ENCODE measurements at regions not wholly inside any gene's neighbourhood (a gene's known extent, or its start where the extent isn't known, plus 50 kb on each side); places are given as distances from the start of the nearest gene placed in this dataset.
"Not testable (repeated sequence)": the region's sequence is repeated elsewhere in the genome, so short reads cannot be mapped to it uniquely, and the experiment has no call there.

DNA sequence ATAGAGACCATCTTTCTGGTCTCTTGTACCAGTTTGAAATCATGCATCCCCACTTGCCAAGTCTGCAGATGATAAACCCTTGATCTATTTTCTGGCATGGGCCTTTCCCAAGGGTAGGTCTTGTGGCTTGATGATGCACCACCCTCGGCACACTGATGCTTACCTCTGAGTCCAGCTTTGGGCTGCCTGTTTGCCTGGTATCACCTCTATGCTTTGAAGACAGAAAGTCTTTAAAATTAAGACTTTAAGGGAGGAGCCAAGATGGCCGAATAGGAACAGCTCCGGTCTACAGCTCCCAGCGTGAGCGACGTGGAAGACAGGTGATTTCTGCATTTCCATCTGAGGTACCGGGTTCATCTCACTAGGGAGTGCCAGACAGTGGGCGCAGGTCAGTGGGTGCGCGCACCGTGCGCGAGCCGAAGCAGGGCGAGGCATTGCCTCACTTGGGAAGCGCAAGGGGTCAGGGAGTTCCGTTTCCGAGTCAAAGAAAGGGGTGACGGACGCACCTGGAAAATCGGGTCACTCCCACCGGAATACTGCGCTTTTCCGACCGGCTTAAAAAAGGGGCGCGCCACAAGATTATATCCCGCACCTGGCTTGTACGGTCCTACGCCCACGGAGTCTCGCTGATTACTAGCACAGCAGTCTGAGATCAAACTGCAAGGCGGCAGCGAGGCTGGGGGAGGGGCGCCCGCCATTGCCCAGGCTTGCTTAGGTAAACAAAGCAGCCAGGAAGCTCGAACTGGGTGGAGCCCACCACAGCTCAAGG lies 202.4 kb upstream of the MCHR2 start:
- H3K36me3 ChIP-seq (ENCODE audit: insufficient read depth, low read depth, low read length); H3K9me3 ChIP-seq (ENCODE audit: insufficient read depth, low read depth, low read length); H3K4me1 ChIP-seq (ENCODE audit: insufficient read depth, low read length); H3K27me3 ChIP-seq (ENCODE audit: insufficient read depth, low read length); H3K4me3 ChIP-seq (ENCODE audit: low read length); H3K9ac ChIP-seq (ENCODE audit: low read depth, low read length); H3K27ac ChIP-seq (ENCODE audit: low read length): not testable (repeated sequence)

DNA sequence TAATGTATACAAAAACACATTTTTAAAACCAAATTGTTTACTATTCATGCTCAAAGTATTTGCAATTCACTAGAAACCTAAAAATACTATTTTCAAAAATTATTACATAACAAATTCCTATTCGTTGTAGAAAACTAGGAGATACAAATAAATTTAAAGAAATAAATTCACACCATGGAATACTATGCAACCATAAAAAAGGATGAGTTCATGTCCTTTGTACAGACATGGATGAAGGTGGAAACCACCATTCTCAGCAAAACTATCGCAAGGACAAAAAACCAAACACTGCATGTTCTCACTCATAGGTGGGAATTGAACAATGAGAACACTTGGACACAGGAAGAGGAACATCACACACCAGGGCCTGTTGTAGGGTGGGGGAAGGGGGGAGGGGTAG lies 201.2 kb upstream of the MCHR2 start:
- H3K4me1 ChIP-seq (ENCODE audit: insufficient read depth, low read length); H3K36me3 ChIP-seq (ENCODE audit: insufficient read depth, low read depth, low read length); H3K27ac ChIP-seq (ENCODE audit: low read length); H3K9me3 ChIP-seq (ENCODE audit: insufficient read depth, low read depth, low read length); H3K9ac ChIP-seq (ENCODE audit: low read depth, low read length); H3K27me3 ChIP-seq (ENCODE audit: insufficient read depth, low read length); H3K4me3 ChIP-seq (ENCODE audit: low read length): not testable (repeated sequence)

- no peak overlapping the region for H3K9ac ChIP-seq (ENCODE audit: low read depth, low read length)
- H3K36me3 ChIP-seq (ENCODE audit: insufficient read depth, low read depth, low read length), result no peaks in the 10 kb centered on the region
- H3K27ac ChIP-seq (ENCODE audit: low read length), result no peak overlapping the region
- no peak overlapping the region for H3K4me3 ChIP-seq (ENCODE audit: low read length)
- H3K9me3 ChIP-seq (ENCODE audit: insufficient read depth, low read depth, low read length), result no peaks in the 10 kb centered on the region
- no peaks in the 10 kb centered on the region for H3K27me3 ChIP-seq (ENCODE audit: insufficient read depth, low read length)
- H3K4me1 ChIP-seq (ENCODE audit: insufficient read depth, low read length), result 0 out of 2 replicates have a peak, but pooled peaks cover 2% of the 10 kb centered on the region
These were observed 200.5 kb upstream of the MCHR2 start for GRCh38 chr6:100194535-100194934.

DNA sequence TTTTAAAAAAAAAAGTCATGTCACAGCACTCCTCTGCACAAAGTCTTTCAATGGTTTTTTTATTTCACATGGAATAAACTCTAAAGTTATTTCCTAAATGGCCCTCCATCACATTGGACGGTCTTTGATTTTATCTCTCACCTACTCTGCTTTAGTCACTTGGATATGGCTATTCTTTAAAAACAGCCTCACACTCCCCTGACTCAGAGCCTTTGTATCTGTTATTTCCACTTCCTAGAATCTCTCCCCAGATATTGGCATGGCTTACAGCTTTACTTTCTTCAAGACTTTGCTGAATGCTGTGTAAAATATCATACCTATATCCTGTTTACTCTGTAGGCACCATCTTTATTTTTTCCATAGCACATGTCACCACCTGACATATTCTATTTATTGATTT lies 194.7 kb upstream of the MCHR2 start:
- Histone ChIP-seq H3K9me3 (ENCODE audit: insufficient read depth, low read depth, low read length) (no peaks in the 10 kb centered on the region), H3K36me3 (ENCODE audit: insufficient read depth, low read depth, low read length) (no peaks in the 10 kb centered on the region), H3K27ac (ENCODE audit: low read length) (no peak overlapping the region), H3K27me3 (ENCODE audit: insufficient read depth, low read length) (no peaks in the 10 kb centered on the region), H3K4me1 (ENCODE audit: insufficient read depth, low read length) (no peaks in the 10 kb centered on the region), H3K4me3 (ENCODE audit: low read length) (no peak overlapping the region), H3K9ac (ENCODE audit: low read depth, low read length) (no peak overlapping the region)

- H3K9me3 ChIP-seq (ENCODE audit: insufficient read depth, low read depth, low read length), result no peaks in the 10 kb centered on the region
- no peaks in the 10 kb centered on the region for H3K36me3 ChIP-seq (ENCODE audit: insufficient read depth, low read depth, low read length)
- H3K27ac ChIP-seq (ENCODE audit: low read length), result no peak overlapping the region
- H3K27me3 ChIP-seq (ENCODE audit: insufficient read depth, low read length), result no peaks in the 10 kb centered on the region
- H3K4me3 ChIP-seq (ENCODE audit: low read length), result no peak overlapping the region
- no peaks in the 10 kb centered on the region for H3K4me1 ChIP-seq (ENCODE audit: insufficient read depth, low read length)
- H3K9ac ChIP-seq (ENCODE audit: low read depth, low read length), result no peak overlapping the region
These were observed 192.5 kb upstream of the MCHR2 start for GRCh38 chr6:100186552-100186951.

DNA sequence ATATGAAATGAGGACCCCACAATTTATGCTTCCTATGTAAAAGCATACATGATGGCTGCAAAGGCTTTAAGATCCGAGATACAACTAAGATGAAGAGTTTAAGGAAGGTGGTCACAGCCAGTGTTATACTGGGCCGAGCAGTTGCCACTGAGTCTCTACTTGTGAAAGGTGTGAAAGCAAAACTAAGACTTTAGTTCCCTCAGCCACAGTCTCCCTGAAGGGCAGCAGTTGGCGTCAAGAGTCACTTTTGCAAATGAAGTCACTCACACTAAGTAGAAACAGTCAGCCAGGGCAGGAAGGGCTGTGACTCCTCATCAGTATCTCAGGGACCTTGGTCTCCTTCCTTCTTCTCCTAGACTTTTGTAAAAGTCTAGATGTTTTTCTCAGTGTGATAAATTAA lies 191.6 kb upstream of the MCHR2 start:
- Histone ChIP-seq H3K4me1 (ENCODE audit: insufficient read depth, low read length) (no peaks in the 10 kb centered on the region), H3K4me3 (ENCODE audit: low read length) (no peak overlapping the region), H3K9ac (ENCODE audit: low read depth, low read length) (no peak overlapping the region), H3K27ac (ENCODE audit: low read length) (no peak overlapping the region), H3K36me3 (ENCODE audit: insufficient read depth, low read depth, low read length) (no peaks in the 10 kb centered on the region), H3K9me3 (ENCODE audit: insufficient read depth, low read depth, low read length) (no peaks in the 10 kb centered on the region), H3K27me3 (ENCODE audit: insufficient read depth, low read length) (no peaks in the 10 kb centered on the region)

DNA sequence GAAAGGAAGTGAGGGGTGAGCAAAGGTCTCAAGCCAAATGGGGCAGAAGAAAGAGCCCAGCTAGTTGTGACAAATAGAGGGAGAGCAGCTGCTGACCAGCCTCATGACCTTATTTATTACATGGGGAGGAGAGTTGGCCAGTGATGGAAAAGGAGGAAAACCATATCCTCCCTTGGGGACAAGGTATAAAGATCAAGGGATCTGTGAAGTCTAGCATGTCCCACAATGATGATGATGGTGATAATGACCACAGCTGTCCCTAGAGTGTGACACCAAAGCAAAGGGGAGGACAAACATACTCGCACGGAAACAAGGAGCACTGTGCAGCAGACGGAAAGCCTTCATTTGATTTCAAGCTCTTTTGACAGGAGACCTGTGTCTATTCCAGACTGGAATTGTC lies 190.4 kb upstream of the MCHR2 start:
- Histone ChIP-seq H3K27me3 (ENCODE audit: insufficient read depth, low read length) (no peaks in the 10 kb centered on the region), H3K4me1 (ENCODE audit: insufficient read depth, low read length) (no peaks in the 10 kb centered on the region), H3K9ac (ENCODE audit: low read depth, low read length) (no peak overlapping the region), H3K4me3 (ENCODE audit: low read length) (no peak overlapping the region), H3K36me3 (ENCODE audit: insufficient read depth, low read depth, low read length) (no peaks in the 10 kb centered on the region), H3K27ac (ENCODE audit: low read length) (no peak overlapping the region), H3K9me3 (ENCODE audit: insufficient read depth, low read depth, low read length) (no peaks in the 10 kb centered on the region)

DNA sequence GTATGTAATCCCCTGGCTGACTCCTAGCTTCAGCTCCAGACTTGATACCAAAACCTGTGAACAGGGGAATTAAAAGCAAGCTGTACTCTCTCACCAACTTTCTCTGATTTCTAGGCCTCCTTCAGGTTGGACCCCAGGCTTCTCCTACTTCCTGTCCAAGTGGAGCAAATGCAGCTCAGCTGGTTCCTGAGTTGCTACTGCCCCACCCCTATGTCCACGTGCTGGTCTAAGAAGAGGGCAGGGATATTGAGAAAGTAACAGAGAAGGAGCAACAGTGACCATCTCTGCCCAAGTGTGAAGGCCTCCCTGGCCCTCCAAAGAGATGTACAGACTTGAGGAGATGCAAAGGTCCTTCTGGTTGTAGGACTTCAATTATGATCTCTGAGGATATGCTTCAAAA lies 188.3 kb upstream of the MCHR2 start:
- no peak overlapping the region for H3K27ac ChIP-seq (ENCODE audit: low read length)
- H3K4me3 ChIP-seq (ENCODE audit: low read length), result no peak overlapping the region
- no peaks in the 10 kb centered on the region for H3K9me3 ChIP-seq (ENCODE audit: insufficient read depth, low read depth, low read length)
- H3K9ac ChIP-seq (ENCODE audit: low read depth, low read length), result no peak overlapping the region
- no peaks in the 10 kb centered on the region for H3K4me1 ChIP-seq (ENCODE audit: insufficient read depth, low read length)
- no peaks in the 10 kb centered on the region for H3K27me3 ChIP-seq (ENCODE audit: insufficient read depth, low read length)
- H3K36me3 ChIP-seq (ENCODE audit: insufficient read depth, low read depth, low read length), result no peaks in the 10 kb centered on the region

- Histone ChIP-seq H3K4me3 (ENCODE audit: low read length) (no peak overlapping the region), H3K27ac (ENCODE audit: low read length) (no peak overlapping the region), H3K36me3 (ENCODE audit: insufficient read depth, low read depth, low read length) (no peaks in the 10 kb centered on the region), H3K27me3 (ENCODE audit: insufficient read depth, low read length) (no peaks in the 10 kb centered on the region), H3K9ac (ENCODE audit: low read depth, low read length) (no peak overlapping the region), H3K4me1 (ENCODE audit: insufficient read depth, low read length) (no peaks in the 10 kb centered on the region; the same call in 1 of the 2 replicates), H3K9me3 (ENCODE audit: insufficient read depth, low read depth, low read length) (no peaks in the 10 kb centered on the region)
These were observed 187.3 kb upstream of the MCHR2 start for GRCh38 chr6:100181309-100181708.

DNA sequence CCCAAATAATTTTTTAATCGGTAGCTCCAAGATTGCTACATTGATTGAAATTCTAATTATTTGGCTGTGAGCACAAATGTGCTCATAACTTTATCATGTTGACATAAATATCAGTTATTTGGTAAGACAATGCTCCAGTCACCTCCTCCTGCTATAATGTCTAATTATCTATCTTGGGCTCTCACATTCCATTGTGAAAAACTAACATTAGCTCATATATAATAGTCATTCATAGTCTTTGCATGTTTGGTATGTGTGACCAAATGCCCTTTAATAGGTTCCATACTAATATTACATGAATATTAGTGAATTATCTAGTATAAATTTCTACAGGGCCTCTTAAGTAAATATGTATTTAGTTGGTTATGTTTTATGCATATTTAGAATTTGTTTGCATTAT lies 185.6 kb upstream of the MCHR2 start:
- peaks cover 3% of the 10 kb centered on the region; the same call in 1 of the 2 replicates for H3K4me1 ChIP-seq (ENCODE audit: insufficient read depth, low read length)
- H3K9me3 ChIP-seq (ENCODE audit: insufficient read depth, low read depth, low read length), result no peaks in the 10 kb centered on the region

DNA sequence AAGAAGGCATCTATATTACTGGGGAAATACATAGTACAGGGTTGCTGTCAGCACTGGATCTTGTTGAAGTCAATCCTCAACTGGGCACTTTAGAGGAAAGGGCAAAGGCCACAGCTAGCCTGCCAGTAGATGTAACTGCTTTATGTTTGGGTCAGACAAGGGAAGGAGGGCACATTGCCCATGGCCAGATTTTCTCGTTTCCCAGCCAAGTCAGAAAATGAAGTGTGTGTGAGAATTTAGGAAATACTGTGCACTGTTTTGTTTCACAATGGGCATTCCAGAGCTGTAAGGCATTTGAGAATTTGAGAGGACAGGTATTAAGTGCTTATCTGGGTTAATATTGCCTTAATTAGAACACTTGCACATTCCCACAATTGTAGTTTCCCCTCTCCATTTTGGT lies 183.9 kb upstream of the MCHR2 start:
- Histone ChIP-seq H3K4me3 (ENCODE audit: low read length) (no peak overlapping the region), H3K9me3 (ENCODE audit: insufficient read depth, low read depth, low read length) (no peaks in the 10 kb centered on the region), H3K27ac (ENCODE audit: low read length) (no peak overlapping the region), H3K27me3 (ENCODE audit: insufficient read depth, low read length) (no peaks in the 10 kb centered on the region), H3K9ac (ENCODE audit: low read depth, low read length) (no peak overlapping the region), H3K4me1 (ENCODE audit: insufficient read depth, low read length) (peaks cover 3% of the 10 kb centered on the region; the same call in 1 of the 2 replicates), H3K36me3 (ENCODE audit: insufficient read depth, low read depth, low read length) (no peaks in the 10 kb centered on the region)

More for the DNA sequence above, 185.6 kb upstream of the MCHR2 start:
- Histone ChIP-seq H3K9ac (ENCODE audit: low read depth, low read length) (no peak overlapping the region), H3K27me3 (ENCODE audit: insufficient read depth, low read length) (no peaks in the 10 kb centered on the region), H3K4me3 (ENCODE audit: low read length) (no peak overlapping the region), H3K36me3 (ENCODE audit: insufficient read depth, low read depth, low read length) (no peaks in the 10 kb centered on the region), H3K27ac (ENCODE audit: low read length) (no peak overlapping the region)

DNA sequence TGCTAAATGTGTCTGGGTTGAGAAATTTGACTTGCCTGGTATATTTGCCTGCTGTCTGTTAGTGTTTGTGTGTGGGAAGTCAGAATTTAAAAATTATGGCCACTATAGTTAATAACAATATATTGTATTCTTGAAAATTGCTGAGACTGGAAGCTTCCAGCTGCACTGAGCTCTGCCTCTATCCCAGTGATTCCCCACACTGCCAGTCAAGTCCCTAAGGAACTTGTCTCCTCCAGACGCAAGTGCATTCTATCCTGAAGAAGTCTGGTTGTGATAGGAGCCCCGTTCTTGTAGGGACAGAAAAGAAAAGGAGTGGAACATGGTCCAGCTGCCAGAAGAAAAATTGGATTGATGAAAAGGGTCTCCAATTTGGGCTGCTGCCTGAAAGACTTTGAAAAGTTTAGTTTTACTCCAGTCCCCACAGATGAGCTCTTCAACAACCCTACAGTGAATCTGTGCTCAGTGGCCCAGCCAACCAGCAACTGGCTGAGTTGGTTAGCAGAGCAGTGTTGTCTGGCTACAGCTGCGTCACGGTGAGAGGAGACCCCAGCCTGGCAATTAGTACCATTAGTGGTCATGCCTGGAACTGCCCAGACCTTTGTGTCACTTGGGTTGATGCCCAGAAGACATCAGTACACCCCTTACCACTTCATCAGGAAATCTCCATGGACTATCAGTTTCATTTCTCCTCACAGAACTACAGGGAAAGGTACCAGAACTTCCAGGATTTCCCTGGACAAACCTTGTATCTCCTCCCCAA lies 183.1 kb upstream of the MCHR2 start:
- Histone ChIP-seq H3K27ac (ENCODE audit: low read length) (no peak overlapping the region), H3K9ac (ENCODE audit: low read depth, low read length) (no peak overlapping the region), H3K9me3 (ENCODE audit: insufficient read depth, low read depth, low read length) (no peaks in the 10 kb centered on the region), H3K27me3 (ENCODE audit: insufficient read depth, low read length) (no peaks in the 10 kb centered on the region), H3K4me1 (ENCODE audit: insufficient read depth, low read length) (peaks cover 10% of the 10 kb centered on the region; the same call in 1 of the 2 replicates), H3K4me3 (ENCODE audit: low read length) (no peak overlapping the region), H3K36me3 (ENCODE audit: insufficient read depth, low read depth, low read length) (no peaks in the 10 kb centered on the region)
